ENCODE measurements at regions not wholly inside any gene's neighbourhood (a gene's known extent, or its start where the extent isn't known, plus 50 kb on each side); places are given as distances from the start of the nearest gene placed in this dataset.

DNA sequence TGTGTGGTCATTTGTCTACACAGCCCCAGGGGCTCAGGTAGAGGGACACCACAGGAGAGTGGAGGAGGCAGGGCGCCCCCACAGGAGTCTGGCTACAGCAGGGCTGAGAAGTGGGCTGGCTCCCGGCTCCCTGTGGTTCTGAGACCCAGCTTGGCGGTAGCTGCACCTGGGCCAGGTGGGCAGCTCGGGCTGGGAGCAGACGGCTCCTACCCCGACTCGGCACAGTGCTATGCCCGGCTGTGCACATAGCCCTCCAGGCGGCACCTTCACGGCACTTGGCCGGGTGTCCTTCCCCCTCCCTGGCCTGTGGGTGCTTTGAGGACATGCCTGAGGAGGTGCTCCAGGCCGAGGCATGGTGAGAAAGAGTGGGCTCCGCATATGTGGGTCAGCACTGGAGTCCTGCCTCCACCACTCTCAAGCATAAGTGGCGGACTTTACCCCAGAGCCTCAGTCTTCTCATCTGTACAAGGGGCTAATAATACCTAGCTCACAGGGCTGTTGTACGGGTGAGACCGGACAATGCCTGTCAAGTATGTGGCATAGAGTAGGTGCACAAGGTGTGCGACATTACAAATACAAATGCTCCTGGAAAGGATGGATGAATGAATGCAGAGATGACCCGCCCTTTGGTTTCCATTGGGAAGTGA lies 50.1 kb upstream of the JPH3 start:
- TF ChIP-seq POLR2A (IDR thresholded peaks at IDR 0.05) = no peak
- TF ChIP-seq, protein P1, sequence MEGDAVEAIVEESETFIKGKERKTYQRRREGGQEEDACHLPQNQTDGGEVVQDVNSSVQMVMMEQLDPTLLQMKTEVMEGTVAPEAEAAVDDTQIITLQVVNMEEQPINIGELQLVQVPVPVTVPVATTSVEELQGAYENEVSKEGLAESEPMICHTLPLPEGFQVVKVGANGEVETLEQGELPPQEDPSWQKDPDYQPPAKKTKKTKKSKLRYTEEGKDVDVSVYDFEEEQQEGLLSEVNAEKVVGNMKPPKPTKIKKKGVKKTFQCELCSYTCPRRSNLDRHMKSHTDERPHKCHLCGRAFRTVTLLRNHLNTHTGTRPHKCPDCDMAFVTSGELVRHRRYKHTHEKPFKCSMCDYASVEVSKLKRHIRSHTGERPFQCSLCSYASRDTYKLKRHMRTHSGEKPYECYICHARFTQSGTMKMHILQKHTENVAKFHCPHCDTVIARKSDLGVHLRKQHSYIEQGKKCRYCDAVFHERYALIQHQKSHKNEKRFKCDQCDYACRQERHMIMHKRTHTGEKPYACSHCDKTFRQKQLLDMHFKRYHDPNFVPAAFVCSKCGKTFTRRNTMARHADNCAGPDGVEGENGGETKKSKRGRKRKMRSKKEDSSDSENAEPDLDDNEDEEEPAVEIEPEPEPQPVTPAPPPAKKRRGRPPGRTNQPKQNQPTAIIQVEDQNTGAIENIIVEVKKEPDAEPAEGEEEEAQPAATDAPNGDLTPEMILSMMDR (IDR thresholded peaks at IDR 0.05) = no peak

Measured in suprapubic skin (tissue), 3 donors.